Stimulated activated naive CD4-positive, alpha-beta T cell (primary cell): ENCODE measurements at regions not wholly inside any gene's neighbourhood (a gene's known extent, or its start where the extent isn't known, plus 50 kb on each side); places are given as distances from the start of the nearest gene placed in this dataset.
"Not testable (repeated sequence)": the region's sequence is repeated elsewhere in the genome, so short reads cannot be mapped to it uniquely, and the experiment has no call there.

ENCODE experiments used
- DNase-seq, 6 experiments: peaks; one replicate each; lab custom pipeline; 2025; lab: John Stamatoyannopoulos, UW

DNA sequence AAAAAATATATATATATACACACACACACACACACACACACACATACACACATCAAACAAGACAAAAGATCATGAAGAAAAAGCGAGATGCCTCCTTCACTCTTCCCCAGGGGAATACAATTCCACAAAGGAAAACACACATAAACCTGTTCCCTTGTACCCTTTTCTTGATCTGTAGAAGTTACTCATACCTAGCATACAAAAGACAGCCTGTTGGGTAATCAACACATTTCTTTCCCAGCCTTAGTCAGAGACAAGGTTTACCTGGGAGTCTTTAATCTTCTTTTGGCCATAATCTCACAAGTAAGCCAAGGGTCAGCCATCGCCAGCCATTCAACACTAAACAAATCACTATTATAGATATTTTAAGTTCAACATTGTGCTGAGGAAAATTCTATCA, 407.0 kb downstream of the SUCLG1 start:
- DNase-seq: no peak

DNA sequence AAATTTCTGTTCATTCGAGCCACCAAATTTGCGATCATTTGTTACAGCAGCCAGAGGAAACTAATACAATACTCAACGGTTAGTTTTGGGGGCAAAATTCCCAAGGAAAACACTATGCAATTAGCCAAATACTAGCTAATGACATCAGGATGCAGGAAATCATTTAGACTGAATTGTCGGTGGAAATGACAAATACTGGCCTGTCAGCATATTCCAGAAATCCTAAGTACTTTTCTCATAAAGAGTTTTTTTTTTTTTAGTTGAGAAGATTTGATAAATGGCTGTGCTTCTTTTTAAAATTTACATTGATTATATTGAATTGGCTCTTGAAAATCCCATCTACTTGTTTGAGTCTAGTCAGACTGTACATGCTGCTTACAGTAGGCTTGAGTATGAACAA, 410.1 kb downstream of the SUCLG1 start:
- no peak for DNase-seq

DNA sequence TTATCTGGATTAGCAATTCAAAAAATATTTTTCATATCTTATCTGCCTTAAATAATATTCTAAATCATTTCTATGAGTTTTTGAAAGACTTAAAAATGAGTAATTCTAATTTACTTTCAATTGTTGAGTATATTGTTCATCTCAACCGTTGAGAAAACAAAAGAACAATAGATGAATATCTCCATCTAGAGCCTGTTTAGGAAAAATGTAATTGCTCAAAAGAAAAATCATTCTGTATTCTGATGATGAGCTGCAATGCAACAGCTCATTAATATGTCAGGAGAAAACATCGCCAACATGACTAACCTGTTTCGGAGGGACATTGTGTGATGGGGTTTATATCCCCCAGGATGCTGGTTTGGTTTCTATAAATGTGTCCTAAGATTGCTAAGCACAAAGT, 417.6 kb downstream of the SUCLG1 start:
- DNase-seq: no peak

DNA sequence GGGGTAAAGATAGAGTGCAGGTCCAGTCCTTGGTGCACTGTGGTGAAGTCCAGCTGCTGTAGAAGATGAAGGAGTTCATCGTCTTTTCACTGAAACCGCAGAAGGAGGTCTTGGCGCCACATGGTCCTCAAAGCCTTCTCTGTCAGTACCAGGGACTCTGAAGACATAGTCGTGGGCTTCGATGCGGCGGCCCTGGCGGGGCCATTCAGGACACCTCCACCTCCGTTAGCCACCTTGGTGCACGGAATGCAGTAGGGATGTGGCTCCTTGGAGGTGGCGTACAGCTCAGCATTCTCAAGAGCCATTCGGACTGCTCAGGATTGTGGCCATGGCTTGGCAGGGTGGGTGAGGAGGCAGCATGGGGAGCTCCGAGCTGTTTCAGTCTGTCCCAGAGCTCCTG, 418.8 kb downstream of the SUCLG1 start:
- no peak for DNase-seq

DNA sequence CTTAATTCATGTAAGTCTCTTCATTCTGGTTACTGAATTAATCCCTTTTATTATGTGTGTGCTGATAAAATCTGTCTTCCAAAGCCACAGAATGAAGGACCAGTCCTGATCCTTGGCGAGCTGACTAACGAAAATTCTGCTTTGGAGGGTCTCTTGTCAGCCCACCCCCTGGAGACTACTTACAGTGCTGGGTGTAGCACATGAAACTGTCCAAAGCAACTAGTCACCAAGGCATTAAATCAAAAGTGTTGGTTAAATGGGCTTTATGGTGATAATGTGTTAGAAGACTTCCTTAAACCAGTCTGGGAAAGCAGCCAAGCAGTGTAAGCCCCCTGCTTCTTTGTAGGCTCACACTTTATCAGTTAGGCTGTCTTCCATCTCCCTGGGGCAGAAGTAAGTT, 420.2 kb downstream of the SUCLG1 start:
- DNase-seq: no peak

DNA sequence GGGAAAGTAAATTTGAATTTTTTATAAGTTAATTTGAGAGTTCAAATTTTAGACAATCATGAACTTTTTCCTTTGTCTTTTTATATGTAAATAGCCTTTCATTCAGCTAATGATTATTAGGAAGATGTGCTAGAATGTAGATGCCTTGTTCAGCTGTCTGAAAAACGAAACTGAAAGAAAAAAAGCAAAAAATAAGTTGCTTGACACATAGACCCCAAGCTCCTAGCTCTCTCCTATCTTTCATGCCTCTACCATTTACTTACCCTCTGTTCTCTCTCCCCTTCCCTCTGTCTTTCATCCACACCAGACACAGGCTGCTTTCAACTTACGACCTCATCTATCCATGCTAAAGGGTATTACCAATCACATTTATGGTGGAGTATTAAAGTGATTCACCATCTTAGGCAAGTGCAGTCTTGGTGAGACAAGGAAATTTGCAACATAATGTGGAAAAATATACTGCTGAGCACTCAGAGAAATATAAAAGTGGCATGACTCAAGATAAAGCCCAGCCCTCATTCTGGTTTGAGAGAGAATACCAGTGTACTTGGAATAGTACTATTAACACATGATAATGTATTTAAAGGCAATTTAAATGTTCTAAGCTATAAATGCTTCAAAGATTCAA, 425.6 kb downstream of the SUCLG1 start:
- DNase-seq: no peak

DNA sequence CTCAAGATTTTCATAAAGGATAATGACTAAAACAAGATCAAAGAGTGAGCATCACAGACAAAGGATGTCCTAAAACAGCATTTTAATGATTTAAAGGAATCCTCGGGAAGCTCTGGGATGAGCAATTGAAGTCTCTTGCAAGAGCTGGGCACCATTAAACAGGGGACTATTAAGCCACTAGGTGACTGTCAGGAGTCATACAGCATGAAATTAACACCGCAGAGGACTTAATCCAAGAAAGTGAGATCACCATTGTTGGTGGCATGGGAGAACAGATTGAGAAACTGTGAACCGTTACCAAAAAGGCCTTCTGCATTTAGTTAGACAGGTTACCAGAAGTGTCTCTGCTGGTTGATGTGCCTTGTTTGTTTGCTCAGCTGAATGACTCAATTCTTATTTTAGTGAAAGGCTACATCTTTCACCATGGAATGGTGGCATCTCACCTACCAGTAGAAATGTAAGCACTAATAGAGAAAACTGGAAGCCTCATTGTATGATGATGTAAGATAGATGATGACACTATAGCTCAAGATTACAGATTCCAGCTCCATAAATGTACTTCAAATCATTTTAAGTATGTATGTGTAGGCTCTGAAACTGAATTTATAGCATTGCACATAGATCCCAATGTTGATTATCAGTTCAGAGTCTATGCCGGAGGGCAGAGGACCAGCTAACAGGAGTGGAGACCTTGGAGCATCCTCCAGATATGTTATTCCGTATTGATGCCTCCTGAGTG, 427.6 kb downstream of the SUCLG1 start:
- no peak for DNase-seq

DNA sequence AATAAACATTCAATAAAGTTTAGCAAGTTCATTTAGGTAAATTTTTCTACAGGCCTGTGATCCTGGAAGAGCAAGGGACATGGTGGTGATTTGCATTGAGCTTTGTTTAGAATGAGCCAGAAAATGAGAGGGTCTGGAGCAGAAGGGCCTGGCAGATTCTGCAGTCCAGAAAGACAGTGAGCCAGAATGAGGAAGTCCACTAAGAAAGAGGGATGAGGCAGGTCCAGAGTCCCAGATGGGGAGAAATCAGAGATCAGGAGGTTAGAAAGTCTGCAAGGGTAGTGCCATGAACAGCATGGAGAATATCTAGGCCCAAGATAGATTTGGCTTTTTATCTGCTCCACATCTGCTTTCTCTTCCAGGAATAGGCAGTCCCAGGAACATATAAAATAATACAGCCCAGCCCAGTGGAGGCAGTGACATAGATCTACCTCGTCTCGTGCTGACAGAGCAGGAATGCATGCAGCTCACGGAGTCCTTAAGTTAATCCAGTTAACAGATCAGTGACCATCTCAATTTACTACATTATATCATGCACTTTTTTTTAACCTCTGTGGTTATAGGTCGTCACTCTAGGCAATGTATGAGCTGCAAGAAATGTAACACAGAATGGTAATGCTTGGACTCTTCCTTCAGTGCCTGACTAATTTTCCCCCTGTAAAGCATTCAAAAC, 429.0 kb downstream of the SUCLG1 start:
- DNase-seq: no peak

DNA sequence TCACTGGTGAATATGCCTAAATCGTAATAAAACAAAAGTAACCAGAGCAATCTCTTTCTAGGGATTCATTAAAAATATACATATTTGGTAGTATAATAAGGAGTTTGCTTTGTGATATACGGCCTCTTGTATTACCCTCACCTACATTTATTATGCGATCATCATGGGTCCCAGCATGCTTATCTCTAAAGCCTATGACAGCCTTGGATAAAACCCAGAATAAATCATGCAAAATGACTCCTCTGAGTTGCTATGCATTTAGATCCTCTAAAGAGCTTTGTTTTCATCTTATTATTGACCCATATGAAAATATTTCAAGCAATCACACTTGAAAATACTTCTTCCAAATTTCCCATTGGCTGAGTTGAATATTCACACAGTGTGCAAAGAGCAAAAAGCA, 432.3 kb downstream of the SUCLG1 start:
- no peak for DNase-seq

DNA sequence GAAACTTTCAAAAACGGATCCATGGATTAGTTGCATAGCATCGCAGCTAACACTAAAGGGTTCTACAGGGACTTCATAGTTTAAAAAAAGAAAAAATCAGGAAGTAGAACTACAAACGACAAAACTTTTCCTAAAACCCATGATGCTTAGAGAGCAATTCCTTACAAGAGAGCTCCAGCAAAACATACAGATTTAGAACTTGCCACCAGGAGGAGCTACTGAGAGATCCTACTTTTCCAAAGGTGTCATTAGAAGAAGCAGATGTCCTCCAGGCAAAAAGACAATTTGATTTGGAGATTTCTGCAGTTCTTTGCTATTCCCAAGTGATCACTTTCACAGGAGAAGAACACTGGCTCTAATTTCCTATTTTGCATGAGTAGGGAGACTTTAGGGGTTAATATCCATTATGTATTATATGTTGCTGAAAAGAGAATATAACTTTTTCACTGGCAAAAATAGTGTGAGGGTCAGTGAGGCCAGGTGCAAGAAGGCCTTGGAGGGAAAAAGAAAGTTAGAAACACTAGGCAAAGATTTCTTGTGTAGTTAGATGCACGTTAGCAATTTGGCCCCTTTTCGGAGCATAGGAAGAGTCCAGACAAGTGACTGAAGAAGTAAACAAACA, 436.2 kb downstream of the SUCLG1 start:
- DNase-seq: peak in 1 of 6 experiments; percentile 4

DNA sequence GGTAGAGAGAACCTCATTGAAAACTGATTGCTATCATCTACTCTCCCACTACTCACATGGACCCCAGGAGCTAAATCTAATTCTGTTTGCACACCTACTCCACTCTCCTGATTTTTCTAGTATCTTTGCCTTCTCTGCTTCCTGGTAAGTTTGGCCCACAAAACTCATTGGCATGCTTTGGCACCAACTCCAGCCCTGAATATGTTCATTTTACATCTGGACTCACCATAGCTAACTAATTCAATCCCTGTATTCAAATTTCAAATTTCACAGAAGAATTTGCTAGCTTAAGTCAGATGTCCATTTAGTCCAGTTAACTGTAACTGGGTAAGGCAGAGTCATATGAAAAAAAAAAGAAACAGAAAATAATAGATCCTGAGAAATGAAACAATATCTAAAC, 442.1 kb downstream of the SUCLG1 start:
- DNase-seq: no peak

DNA sequence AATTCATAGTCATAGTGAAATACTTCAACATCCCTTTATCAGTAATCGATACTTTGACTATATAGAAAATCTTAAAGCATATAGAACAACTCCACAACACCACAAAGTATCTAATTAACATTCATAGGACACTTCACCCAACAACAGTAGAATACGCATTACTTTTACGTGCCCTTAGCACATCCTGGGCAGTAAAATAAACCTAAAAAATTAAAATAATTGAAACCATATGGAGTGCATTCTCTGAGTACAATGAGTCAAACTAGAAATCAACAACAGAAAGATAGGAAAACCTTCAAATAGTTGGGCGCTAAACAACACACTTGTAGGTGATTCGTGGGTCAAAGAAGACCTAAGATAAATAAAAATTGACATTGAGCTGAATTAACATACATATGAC, 442.9 kb downstream of the SUCLG1 start:
- no peak for DNase-seq

DNA sequence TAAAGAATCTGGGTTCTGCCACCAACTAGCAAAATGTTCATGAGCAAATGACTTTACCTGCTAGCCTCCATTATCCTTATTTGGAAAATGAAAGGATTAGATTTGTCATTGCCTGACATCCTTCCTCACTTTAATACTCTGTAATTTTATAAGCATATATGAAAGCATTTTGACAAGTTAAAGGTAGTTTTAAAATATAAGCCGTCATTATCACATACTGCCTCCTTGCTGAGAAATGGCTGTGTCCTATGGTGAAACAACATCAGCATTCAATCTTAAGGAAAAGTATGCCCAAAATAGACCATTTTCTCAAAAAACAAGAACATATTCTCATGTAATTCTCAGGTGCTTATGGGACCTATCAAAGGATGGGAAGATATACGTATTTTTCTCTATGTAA, 461.2 kb downstream of the SUCLG1 start:
- no peak for DNase-seq

DNA sequence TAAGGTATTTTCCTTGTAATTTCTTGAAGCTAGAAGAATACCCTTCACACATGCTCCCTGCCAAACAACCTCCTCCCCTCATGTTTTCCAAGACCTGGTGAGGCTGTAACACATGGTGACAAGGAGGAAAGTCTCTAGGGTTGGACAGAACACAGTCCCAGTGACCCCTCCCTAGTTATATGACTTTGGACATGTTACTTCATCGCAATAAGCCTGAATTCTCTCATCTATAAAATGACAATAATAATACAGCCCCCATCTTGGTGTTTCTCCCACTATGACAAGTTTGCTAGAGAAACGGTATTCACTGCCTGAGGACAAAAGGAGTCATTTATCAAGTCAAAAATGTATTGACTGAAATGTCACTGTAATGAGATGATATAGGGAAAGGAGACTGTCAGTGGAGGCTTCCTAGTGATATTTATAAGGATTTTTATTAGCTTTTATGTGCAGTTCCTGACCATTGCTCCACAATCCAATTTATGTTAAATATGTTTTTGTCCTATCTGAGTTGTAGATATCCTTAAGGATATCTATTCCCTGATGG, 464.4 kb downstream of the SUCLG1 start:
- DNase-seq: no peak

DNA sequence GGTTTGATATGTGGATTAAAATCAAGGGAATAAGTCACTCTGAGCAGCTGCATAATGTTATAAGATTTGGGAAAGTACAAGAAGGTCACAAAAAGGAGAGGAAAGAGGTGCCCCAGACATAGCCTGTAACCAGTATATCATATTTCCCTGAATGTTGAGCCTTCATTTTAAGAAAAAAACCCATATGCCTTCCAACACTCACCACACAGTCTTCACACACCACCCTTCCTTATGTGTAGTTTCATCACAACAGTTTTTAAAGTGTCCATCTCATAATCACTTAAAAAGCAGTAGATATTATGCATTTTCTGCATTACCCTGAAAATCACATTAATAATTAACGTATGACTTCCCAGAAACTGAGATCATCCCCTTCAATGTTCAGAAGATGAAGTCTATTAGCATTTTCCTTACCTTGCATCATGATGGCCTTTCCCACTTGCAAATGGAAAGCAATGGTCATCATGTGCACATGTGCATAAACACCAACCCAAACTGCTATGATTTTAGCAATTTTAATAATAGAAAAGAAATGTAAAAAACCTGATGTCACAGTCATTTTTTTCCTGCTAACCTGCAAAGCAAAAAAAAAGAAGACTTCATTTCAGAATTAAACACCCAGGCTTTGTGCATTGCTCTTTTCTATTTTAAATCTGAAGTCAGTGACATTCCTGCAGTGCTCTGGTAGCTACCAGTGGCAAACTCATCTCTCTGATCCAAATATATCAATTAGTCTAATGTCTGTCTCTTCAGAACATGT, 465.0 kb downstream of the SUCLG1 start:
- DNase-seq: no peak

DNA sequence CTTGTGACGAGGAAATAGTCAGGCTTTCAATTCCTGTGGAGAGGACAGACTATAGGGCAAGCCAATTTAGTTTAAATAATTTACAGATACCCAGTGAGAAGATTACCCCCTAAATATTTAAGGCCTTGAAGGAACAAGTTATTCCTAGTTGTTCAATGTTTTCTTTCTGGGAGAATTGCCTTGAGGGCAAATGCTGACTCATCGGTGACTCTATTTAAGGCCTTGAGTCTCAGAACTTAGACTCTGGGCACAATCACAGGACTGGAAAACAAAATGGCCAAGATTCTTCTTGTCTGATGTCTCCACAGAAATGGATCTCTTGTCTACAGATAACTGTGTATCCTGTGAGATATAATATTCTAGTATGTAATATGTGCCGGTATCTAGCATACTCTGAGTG, 467.1 kb downstream of the SUCLG1 start:
- DNase-seq: no peak

DNA sequence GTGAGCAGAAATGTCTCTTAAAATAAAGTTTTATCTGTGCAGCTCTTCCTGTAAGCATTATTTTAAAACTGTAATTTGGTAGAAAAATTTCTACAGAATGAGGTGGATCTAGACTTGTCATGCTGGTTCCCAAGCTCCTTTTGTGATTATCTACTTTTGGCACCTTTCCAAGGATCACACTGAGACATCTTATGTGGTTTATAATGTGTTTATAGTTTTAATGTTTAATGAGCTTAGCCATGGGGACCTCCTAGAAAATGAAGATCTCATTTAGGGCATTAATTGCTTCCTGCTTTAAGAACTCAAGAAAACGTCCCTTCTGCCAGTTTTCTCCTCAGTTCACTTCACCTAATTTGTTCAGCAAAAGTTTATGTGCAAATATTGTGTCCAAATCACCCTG, 468.4 kb downstream of the SUCLG1 start:
- DNase-seq: no peak

DNA sequence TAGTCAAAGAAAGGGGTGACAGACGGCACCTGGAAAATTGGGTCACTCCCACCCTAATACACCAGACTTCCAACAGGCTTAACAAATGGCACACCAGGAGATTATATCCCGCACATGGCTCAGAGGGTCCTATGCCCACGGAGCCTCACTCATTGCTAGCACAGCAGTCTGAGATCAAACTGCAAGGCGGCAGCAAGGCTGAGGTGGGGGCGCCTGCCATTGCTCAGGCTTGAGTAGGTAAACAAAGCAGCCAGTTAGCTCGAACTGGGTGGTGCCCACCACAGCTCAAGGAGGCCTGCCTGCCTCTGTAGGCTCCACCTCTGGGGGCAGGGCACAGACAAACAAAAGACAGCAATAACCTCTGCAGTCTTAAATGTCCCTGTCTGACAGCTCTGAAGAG, 482.5 kb downstream of the SUCLG1 start:
- not testable (repeated sequence) for DNase-seq

DNA sequence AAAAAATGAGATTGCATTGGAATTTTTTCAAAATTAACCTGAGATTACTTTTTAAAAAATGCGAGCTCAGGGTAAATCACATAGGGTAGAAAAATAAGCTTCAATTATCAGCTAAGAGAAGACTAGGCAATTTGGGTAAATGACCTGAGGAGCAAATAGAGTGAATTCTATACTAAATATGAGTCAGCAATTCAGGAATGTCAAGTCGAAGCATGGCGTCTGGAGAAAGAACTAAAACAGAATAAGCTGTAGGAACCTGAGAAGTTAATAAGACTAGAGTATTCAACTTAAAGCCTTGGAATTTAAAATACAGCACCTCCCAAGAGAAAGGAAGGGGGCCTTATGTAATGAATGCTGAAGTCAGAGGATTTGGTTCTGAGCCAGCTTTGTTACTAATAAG, 487.0 kb downstream of the SUCLG1 start:
- no peak for DNase-seq

DNA sequence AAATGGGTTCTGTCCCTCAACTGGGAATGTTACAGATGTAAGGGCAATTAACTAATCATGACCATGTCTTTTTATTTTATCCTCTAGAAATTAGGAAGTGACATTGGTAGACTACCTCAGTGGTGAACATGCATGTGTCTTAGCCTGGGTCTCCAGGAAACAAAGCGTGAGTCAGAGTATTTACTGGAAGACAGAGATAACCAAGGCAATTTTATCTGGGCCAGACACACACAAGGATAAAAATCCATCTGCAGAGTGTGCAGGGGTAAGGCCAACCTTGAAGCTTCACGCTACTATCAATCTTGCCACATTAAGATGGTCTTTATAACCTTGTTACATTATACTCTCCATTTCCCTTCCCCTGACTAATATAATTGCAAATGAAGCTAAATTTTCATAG, 487.5 kb downstream of the SUCLG1 start:
- no peak for DNase-seq

DNA sequence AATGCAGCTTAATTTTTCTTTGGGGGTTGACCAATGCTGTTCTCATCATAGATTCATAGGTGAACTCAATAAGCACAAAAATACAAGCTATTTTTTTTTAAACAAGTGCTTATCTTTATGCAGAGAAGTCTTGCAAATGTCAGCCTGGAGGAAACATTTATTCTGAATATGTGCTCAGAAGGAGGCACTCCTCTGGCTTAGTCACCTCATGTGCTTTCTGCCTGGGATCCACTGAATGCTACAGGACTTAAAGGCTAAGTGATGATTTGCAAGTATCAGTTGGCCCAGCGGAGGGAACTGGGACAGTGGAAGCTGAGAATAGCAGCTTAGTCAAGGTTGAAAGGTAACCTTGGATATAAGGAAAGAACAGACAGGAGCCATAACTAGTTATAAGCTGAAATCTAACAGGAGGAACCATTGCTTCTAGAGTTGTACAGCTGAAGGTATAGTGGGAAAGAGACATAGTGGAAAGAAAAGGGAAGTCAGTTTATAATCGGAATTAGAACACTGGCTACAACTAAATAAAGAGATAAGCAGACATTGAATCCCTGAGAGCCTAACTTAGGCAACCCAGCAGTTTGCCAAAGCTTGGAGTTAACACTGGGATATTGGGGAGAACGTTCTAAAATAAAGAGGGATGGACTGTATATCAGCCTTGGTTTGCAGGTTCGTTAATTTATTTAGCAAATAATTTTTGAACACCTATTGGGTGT, 488.7 kb downstream of the SUCLG1 start:
- no peak for DNase-seq
